SK-N-SH (cell line): ENCODE measurements at regions not wholly inside any gene's neighbourhood (a gene's known extent, or its start where the extent isn't known, plus 50 kb on each side); places are given as distances from the start of the nearest gene placed in this dataset.

Source experiments
- CTCF ChIP-seq: fragments of 200-600 bp; sonication (generic); IDR thresholded peaks from 2 replicates; pipeline ENCODE4 v1.6.1; 2017; ENCODE audit warnings: antibody characterized with exemption, mild to moderate bottlenecking, moderate library complexity
- POLR2AphosphoS5 ChIP-seq: IDR thresholded peaks from 2 replicates; pipeline ENCODE4 v1.6.1; 2012; ENCODE audit warnings: low read depth, low read length
- RCOR1 ChIP-seq: fragments of 150-350 bp; IDR thresholded peaks from 2 replicates; pipeline ENCODE4 v1.6.1; 2017; ENCODE audit warnings: antibody characterized with exemption, low read length
- RXRA ChIP-seq: IDR thresholded peaks from 2 replicates; pipeline ENCODE4 v1.4.0; 2012; ENCODE audit warnings: low read depth, mild to moderate bottlenecking, borderline replicate concordance
- ZBTB33 ChIP-seq: IDR thresholded peaks from 2 replicates; pipeline ENCODE4 v1.4.0; 2012; ENCODE audit warnings: low read depth, borderline replicate concordance

- no peak for TF ChIP-seq CTCF
- no peak for TF ChIP-seq RCOR1
- no peak for TF ChIP-seq ZBTB33
- no peak for TF ChIP-seq RXRA
- no peak for TF ChIP-seq POLR2AphosphoS5
Observed at GRCh38 chr5:1971944-1972343, 89.2 kb upstream of the IRX4 start.
